Gastrocnemius medialis (tissue), 4 donors: ENCODE measurements at regions not wholly inside any gene's neighbourhood (a gene's known extent, or its start where the extent isn't known, plus 50 kb on each side); places are given as distances from the start of the nearest gene placed in this dataset.

Source experiments
- ATAC-seq, 2 donors: fragments of 150-250 bp; one replicate each; pipeline ENCODE4 v1.9.1; 2016
- DNase-seq, 2 donors: peaks; one replicate each; pipeline ENCODE4 v3.0.0-alpha.2; 2019
- H3K27ac ChIP-seq, 4 donors: fragments of 200-600 bp; sonication (generic); 1 replicate in 1 of 4; 2 replicates in 3 of 4; pipeline ENCODE4 v1.5.1; 2016 to 2018; ENCODE audit warnings: mild to moderate bottlenecking in 2 of 4, moderate library complexity in 1 of 4
- H3K27me3 ChIP-seq, 3 donors: fragments of 200-600 bp; sonication (generic) in 2 of 3; 1 replicate in 1 of 3; 2 replicates in 2 of 3; pipeline versions ENCODE4 v1.5.1 to v1.6.0; 2016 to 2019; ENCODE audit warnings: mild to moderate bottlenecking in 1 of 3, moderate library complexity in 1 of 3
- H3K36me3 ChIP-seq, 2 donors: fragments of 200-600 bp; sonication (generic) in 1 of 2; one replicate each; pipeline ENCODE4 v1.5.1; 2017 to 2018
- H3K4me1 ChIP-seq, 2 donors: fragments of 200-600 bp; sonication (generic) in 1 of 2; one replicate each; pipeline ENCODE4 v1.5.1; 2016 to 2017; ENCODE audit warnings: mild to moderate bottlenecking in 2 of 2
- H3K4me3 ChIP-seq, 4 donors: fragments of 200-600 bp; sonication (generic) in 3 of 4; 1 replicate in 1 of 4; 2 replicates in 3 of 4; pipeline ENCODE4 v1.5.1; 2016 to 2019; ENCODE audit warnings: mild to moderate bottlenecking in 2 of 4
- H3K9me3 ChIP-seq, 3 donors: fragments of 200-600 bp; sonication (generic) in 2 of 3; 1 replicate in 1 of 3; 2 replicates in 2 of 3; pipeline ENCODE4 v1.5.1; 2016 to 2019
- POLR2A ChIP-seq, 2 donors: fragments of 450-650 bp; IDR thresholded peaks; one replicate each; pipeline ENCODE4 v1.6.1; 2017; ENCODE audit warnings: antibody characterized with exemption in 2 of 2, mild to moderate bottlenecking in 2 of 2, moderate library complexity in 2 of 2
- in situ Hi-C, 4 donors: fragments of 200-750 bp; cut with MboI; loops; one replicate each; pipeline versions ENCODE4 v1.15.0 to v1.8.0; 2017; ENCODE audit warnings: low sequenced_read_pairs in 4 of 4
- intact Hi-C: fragments of 100-400 bp; cut with DNase I; formaldehyde crosslinking; loops from one replicate; pipeline ENCODE4 v1.15.1; 2023; ENCODE audit warnings: low total_unique reads
- TF ChIP-seq, protein P1 (sequence below), 5 experiments: fragments of 450-650 bp in 3 of 5; fragments of 200-600 bp in 2 of 5; sonication (generic) in 2 of 5; IDR thresholded peaks in 4 of 5; conservative IDR thresholded peaks in 1 of 5; 1 replicate in 4 of 5; 2 replicates in 1 of 5; pipeline ENCODE4 v1.5.1; 2016 to 2019; ENCODE audit warnings: antibody characterized with exemption in 5 of 5, mild to moderate bottlenecking in 3 of 5, moderate library complexity in 3 of 5

DNA sequence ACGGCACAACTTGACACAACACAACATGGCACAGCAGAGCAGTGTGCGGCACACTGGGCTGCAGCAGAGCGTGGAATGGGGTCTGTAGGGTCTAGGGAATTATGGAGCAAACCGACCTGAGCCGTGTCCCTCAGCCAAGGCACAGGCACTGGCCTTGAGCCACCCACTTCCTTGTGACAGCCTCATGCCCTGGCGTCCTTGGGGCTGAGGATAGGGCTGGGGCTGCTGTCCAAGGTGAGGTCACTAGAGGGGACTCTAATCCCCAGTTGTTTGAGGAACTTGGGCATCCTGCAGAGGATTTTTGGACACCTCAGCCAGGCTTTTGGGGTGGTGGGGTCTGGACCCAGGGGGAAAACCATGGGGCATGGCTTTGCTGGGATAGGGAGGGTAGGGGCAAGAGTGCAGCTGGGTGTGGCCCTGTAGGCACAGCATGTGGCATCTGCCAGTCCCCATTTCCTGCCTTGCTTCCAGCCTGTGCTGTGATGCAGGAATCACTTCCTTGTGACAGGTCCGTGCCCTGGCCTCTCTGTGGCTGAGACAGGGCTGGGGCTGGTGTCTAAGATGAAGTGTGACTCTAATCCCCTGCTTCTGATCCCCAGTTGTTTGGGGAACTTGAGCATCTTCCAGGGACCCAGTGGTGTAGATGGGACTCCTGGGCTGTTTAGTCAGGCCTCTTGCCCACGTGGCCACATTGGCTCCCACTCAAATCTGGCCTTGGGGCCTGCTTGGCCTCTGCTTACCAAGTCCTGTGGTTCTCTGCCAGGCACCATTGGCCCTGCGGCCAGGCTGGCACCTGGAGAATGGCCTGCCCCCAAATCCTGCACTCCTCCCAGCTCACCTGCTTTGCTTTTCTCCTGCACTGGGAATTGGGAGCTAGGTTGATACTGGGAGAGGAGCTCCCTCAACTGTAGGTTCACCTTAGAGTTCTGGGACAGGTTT is 78.5 kb downstream of the SCGB2B2 start:
- intact Hi-C loops (no loop called here), in situ Hi-C loops (no loop called here)
- peaks cover 7 to 10% of the 10 kb centered on the region in 2 donors for H3K4me1 ChIP-seq
- no peaks in the 10 kb centered on the region for H3K27me3 ChIP-seq
- no peak for TF ChIP-seq POLR2A (IDR thresholded peaks at IDR 0.05)
- TF ChIP-seq, protein P1, sequence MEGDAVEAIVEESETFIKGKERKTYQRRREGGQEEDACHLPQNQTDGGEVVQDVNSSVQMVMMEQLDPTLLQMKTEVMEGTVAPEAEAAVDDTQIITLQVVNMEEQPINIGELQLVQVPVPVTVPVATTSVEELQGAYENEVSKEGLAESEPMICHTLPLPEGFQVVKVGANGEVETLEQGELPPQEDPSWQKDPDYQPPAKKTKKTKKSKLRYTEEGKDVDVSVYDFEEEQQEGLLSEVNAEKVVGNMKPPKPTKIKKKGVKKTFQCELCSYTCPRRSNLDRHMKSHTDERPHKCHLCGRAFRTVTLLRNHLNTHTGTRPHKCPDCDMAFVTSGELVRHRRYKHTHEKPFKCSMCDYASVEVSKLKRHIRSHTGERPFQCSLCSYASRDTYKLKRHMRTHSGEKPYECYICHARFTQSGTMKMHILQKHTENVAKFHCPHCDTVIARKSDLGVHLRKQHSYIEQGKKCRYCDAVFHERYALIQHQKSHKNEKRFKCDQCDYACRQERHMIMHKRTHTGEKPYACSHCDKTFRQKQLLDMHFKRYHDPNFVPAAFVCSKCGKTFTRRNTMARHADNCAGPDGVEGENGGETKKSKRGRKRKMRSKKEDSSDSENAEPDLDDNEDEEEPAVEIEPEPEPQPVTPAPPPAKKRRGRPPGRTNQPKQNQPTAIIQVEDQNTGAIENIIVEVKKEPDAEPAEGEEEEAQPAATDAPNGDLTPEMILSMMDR (IDR thresholded peaks at IDR 0.05 in 4 of 5, conservative IDR thresholded peaks at IDR 0.05 in 1 of 5), result no peak
- H3K27ac ChIP-seq, result no peak overlapping the region
- DNase-seq, result peak in 1 of 2 donors; percentile 23
- H3K36me3 ChIP-seq, result no peaks in the 10 kb centered on the region
- H3K4me3 ChIP-seq, result no peak overlapping the region
- H3K9me3 ChIP-seq, result no peaks in the 10 kb centered on the region
- no peak for ATAC-seq

DNA sequence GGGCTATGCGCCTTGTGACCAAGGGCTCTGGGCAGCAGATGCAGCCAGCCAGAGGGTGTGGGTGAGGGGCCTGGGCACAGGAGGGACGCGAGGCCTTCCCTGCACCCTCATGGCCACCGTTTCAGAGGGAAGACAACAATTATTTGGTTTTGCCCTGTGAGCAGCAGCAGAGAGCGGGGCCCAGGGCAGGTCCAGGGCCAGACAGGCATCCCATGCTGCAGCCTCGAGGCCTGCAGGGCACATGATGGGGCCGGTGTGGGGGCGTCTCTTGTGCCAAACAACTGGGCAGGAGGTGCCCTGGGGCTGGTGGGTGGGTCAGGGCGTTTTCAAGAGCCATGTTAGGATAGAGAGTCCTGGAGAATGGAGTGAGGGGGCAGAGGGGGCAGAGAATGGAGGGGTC is 79.4 kb downstream of the SCGB2B2 start:
- H3K4me3 ChIP-seq, result no peak overlapping the region
- no peak overlapping the region for H3K27ac ChIP-seq
- DNase-seq, result no peak
- ATAC-seq, result no peak
- H3K36me3 ChIP-seq, result no peaks in the 10 kb centered on the region
- no peaks in the 10 kb centered on the region for H3K27me3 ChIP-seq
- no peak for TF ChIP-seq POLR2A (IDR thresholded peaks at IDR 0.05)
- TF ChIP-seq, protein P1 (IDR thresholded peaks at IDR 0.05 in 4 of 5, conservative IDR thresholded peaks at IDR 0.05 in 1 of 5), result no peak
- intact Hi-C loops (no loop called here), in situ Hi-C loops (no loop called here)
- no peaks in the 10 kb centered on the region for H3K9me3 ChIP-seq
- H3K4me1 ChIP-seq, result peaks cover 7 to 10% of the 10 kb centered on the region in 2 donors

DNA sequence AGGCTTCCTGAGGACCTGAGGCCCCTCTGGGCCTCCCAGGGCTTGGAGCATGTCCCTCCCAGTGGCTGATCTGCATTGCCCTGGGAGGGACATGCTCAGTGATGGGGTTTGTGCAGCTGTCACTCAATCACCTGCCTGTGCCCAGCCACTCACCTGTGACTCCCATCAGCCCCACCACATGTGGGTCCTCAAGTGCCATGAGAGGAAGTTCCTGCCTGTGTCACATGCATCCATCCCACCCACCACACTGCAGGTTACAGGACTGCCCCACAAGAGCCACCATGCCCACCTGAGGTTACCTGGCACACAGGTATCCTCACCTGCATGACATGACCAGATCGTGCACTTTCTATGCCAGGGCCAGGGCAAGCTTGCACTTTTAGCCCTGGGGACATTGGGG is 80.0 kb downstream of the SCGB2B2 start:
- Histone ChIP-seq H3K9me3 (no peaks in the 10 kb centered on the region), H3K4me1 (peaks cover 7 to 10% of the 10 kb centered on the region in 2 donors), H3K27ac (no peak overlapping the region), H3K27me3 (no peaks in the 10 kb centered on the region), H3K4me3 (no peak overlapping the region), H3K36me3 (no peaks in the 10 kb centered on the region)
- DNase-seq, result no peak
- TF ChIP-seq, protein P1 (IDR thresholded peaks at IDR 0.05 in 4 of 5, conservative IDR thresholded peaks at IDR 0.05 in 1 of 5), result no peak
- TF ChIP-seq POLR2A (IDR thresholded peaks at IDR 0.05), result no peak
- no peak for ATAC-seq
- intact Hi-C loops, result no loop called here
- in situ Hi-C loops, result no loop called here

DNA sequence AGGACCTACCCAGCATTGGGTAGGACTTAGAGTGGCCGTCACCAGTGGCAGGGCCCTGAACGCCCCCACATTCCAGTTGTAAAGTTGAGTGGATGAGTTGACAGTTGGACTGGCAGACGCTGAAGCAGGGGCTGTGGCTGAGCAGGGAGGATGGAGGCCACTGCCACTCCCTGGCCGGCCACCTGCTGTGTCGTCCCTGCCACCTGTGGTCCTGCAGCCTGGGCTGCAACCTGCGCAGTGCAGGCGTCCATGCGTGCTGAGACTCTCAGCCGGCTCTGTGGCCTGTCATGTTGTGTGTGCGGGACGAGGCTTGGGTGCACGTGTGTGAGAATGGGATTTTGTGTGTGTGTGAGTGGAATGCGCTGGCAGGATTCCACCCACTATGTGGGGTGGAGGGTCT is 80.8 kb downstream of the SCGB2B2 start:
- intact Hi-C loops, result no loop called here
- no peaks in the 10 kb centered on the region for H3K36me3 ChIP-seq
- no peak for TF ChIP-seq POLR2A (IDR thresholded peaks at IDR 0.05)
- TF ChIP-seq, protein P1 (IDR thresholded peaks at IDR 0.05 in 4 of 5, conservative IDR thresholded peaks at IDR 0.05 in 1 of 5), result no peak
- no peak for ATAC-seq
- no peaks in the 10 kb centered on the region for H3K9me3 ChIP-seq
- H3K4me3 ChIP-seq, result no peak overlapping the region
- peaks cover 7 to 10% of the 10 kb centered on the region in 2 donors for H3K4me1 ChIP-seq
- in situ Hi-C loops, result no loop called here
- DNase-seq, result no peak
- no peaks in the 10 kb centered on the region for H3K27me3 ChIP-seq
- no peak overlapping the region for H3K27ac ChIP-seq
